ENCODE measurements at regions not wholly inside any gene's neighbourhood (a gene's known extent, or its start where the extent isn't known, plus 50 kb on each side); places are given as distances from the start of the nearest gene placed in this dataset.

DNA sequence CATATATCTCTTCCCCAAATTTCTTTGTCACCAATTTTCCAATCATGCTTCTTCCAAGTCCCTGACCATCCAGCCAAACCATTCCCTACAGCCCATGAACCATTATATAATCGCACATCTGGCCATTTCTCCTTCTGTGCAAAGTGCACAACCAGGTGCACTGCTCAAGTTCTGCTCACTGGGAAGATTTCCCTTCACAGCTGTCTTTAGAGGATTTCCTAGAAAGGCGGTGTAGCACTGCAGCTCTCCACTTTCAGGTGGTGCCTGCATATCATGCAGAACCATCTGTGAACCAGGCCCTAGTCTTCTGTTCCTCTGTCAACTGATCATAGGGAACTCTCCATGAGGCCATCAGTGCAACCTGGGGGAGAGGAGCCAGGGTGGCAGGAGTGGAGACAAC, 95.0 kb upstream of the CABCOCO1 start:
- TF ChIP-seq, protein P1, sequence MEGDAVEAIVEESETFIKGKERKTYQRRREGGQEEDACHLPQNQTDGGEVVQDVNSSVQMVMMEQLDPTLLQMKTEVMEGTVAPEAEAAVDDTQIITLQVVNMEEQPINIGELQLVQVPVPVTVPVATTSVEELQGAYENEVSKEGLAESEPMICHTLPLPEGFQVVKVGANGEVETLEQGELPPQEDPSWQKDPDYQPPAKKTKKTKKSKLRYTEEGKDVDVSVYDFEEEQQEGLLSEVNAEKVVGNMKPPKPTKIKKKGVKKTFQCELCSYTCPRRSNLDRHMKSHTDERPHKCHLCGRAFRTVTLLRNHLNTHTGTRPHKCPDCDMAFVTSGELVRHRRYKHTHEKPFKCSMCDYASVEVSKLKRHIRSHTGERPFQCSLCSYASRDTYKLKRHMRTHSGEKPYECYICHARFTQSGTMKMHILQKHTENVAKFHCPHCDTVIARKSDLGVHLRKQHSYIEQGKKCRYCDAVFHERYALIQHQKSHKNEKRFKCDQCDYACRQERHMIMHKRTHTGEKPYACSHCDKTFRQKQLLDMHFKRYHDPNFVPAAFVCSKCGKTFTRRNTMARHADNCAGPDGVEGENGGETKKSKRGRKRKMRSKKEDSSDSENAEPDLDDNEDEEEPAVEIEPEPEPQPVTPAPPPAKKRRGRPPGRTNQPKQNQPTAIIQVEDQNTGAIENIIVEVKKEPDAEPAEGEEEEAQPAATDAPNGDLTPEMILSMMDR (conservative IDR thresholded peaks at IDR 0.05; ENCODE audit: low read length): no peak
- DNase-seq (ENCODE audit: low read depth): no peak
- H3K4me3 ChIP-seq (ENCODE audit: low read length): no peak overlapping the region

- DNase-seq (ENCODE audit: low read depth): no peak
- H3K4me3 ChIP-seq (ENCODE audit: low read length): no peak overlapping the region
- TF ChIP-seq, protein P1 (conservative IDR thresholded peaks at IDR 0.05; ENCODE audit: low read length): no peak
Observed at GRCh38 chr10:61565819-61566560, 96.7 kb upstream of the CABCOCO1 start.

DNA sequence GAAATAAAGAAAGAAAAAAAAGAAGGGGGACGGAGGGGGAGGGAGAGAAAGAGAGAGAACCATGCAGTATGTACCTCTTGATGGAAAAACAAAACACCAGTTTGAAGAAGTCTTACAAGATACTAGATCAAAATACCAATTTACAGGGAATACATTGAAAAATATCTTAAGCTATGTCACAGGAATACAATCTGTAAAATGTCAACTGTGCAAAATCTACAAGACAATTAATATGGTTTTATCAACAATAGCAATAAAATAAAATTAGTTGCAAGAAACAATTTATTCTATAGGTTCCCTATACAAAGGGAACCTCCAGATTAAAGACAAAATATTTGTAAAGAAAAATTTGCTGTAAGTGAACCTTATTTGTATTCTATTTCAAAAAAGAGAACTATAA, 98.3 kb upstream of the CABCOCO1 start:
- no peak for DNase-seq (ENCODE audit: low read depth)
- H3K4me3 ChIP-seq (ENCODE audit: low read length): no peak overlapping the region
- TF ChIP-seq, protein P1 (conservative IDR thresholded peaks at IDR 0.05; ENCODE audit: low read length): no peak

DNA sequence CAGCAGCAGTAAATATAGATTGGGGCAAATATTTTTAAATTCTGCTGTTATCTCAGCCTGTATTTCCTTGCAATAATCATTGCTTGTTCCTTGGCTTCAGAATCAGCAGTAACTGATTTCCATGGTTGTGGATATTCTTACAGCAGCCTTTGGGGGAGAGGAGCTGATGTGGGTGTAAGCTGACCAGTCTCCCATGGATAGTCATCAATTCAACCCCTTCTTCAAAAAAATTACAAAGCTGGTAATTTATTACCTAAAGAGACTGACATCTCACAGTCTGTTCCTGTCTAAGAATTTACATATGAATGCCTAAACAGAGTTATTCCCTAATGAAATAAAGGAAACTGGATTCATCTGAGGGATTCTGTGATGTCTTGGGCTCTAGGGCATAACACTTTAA, 103.1 kb upstream of the CABCOCO1 start:
- no peak overlapping the region for H3K4me3 ChIP-seq (ENCODE audit: low read length)
- TF ChIP-seq, protein P1 (conservative IDR thresholded peaks at IDR 0.05; ENCODE audit: low read length): no peak
- no peak for DNase-seq (ENCODE audit: low read depth)

DNA sequence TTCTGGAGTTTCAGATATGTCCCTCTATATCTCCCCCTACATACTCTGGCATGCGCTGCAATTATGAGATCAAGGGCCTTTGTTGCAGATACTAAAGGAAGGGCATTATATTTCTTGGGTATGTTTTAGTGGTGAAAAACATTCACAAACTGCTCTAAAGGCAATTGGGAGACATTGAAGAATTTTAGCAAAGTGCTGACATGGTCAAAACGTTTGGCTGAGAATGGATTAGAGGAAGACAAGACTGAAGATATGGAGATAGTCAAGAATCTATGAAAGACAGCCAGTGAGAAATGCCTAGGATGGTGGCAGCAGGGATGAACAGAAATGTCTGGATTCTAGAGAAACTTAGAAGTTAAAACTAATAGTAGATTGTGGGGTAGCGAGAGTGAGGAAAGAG, 104.5 kb upstream of the CABCOCO1 start:
- TF ChIP-seq, protein P1 (conservative IDR thresholded peaks at IDR 0.05; ENCODE audit: low read length): no peak
- DNase-seq (ENCODE audit: low read depth): no peak
- no peak overlapping the region for H3K4me3 ChIP-seq (ENCODE audit: low read length)

DNA sequence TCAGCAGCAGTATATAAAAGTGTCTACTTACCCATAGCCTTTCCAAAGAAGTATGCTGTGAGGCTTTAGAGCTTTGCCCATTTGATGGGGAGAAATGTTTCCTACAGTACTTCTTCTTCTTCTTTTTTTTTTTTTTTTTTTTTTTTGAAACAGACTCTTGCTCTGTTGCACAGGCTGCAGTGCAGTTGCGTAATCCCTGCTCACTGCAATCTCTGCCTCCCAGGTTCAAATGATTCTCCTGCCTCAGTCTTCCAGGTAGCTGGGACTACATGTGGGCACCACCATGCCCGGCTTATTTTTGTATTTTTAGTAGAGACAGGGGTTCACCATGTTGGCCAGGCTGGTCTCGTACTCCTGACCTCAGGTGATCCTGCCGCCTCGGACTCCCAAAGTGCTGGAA, 101.7 kb upstream of the TMEM26 start:
- TF ChIP-seq, protein P1 (conservative IDR thresholded peaks at IDR 0.05; ENCODE audit: low read length): no peak
- DNase-seq (ENCODE audit: low read depth): peak; percentile 11

DNA sequence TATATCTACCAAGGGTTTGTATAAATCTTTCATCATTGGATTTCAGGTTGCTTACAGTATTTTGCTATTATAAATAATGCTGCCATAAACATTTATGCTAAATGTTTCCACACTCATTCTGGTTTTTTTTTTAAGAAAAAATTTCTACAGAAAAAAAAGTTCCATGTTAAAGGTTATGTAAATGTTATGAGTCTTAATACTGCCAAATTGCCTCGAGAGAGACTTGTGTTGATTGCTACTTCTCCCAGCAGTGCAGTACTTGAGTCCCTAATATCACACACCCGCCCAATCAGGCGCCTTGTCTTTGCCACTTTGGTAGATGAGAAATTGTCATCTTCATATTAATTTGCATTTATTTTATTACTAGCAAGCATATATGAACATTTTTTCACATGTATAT, 96.7 kb upstream of the TMEM26 start:
- TF ChIP-seq, protein P1 (conservative IDR thresholded peaks at IDR 0.05; ENCODE audit: low read length): no peak

More for the DNA sequence above, 101.7 kb upstream of the TMEM26 start:
- no peak overlapping the region for H3K4me3 ChIP-seq (ENCODE audit: low read length)

More for the DNA sequence above, 96.7 kb upstream of the TMEM26 start:
- H3K4me3 ChIP-seq (ENCODE audit: low read length): no peak overlapping the region
- no peak for DNase-seq (ENCODE audit: low read depth)

All from AG10803 (cell line).